DOHH2 (cell line): ENCODE measurements at regions not wholly inside any gene's neighbourhood (a gene's known extent, or its start where the extent isn't known, plus 50 kb on each side); places are given as distances from the start of the nearest gene placed in this dataset.

Source experiments
- H3F3A ChIP-seq: fragments of 200-600 bp; sonication (generic), shearing (Covaris generic); 2 replicates; pipeline ENCODE4 v1.6.0; 2016; ENCODE audit warnings: antibody characterized with exemption, mild to moderate bottlenecking; ENCODE audit not compliant: control insufficient read depth, insufficient read depth
- H3K27ac ChIP-seq: fragments of 200-600 bp; sonication (generic); 2 replicates; pipeline ENCODE4 v1.5.1; 2014; ENCODE audit warnings: low read depth, mild to moderate bottlenecking, low read length, moderate library complexity
- H3K27me3 ChIP-seq: fragments of 200-600 bp; sonication (generic); 2 replicates; pipeline ENCODE4 v1.6.1; 2014; ENCODE audit warnings: mild to moderate bottlenecking, low read length, mixed read lengths; ENCODE audit not compliant: control insufficient read depth
- H3K36me3 ChIP-seq: fragments of 200-600 bp; sonication (generic); 2 replicates; pipeline ENCODE4 v1.6.1; 2014; ENCODE audit warnings: mild to moderate bottlenecking, low read length, moderate library complexity, mixed read lengths; ENCODE audit not compliant: control insufficient read depth
- H3K4me1 ChIP-seq: fragments of 200-600 bp; sonication (generic); 2 replicates; pipeline ENCODE4 v1.6.1; 2014; ENCODE audit warnings: mild to moderate bottlenecking, low read length, mixed read lengths; ENCODE audit not compliant: control insufficient read depth
- H3K4me2 ChIP-seq: fragments of 200-600 bp; sonication (generic); 2 replicates; pipeline ENCODE4 v1.6.0; 2014; ENCODE audit warnings: mild to moderate bottlenecking, low read length, moderate library complexity
- H3K4me3 ChIP-seq: fragments of 200-600 bp; sonication (generic); 2 replicates; pipeline ENCODE4 v1.5.1; 2014; ENCODE audit warnings: mild to moderate bottlenecking, low read length, mixed read lengths
- H3K79me2 ChIP-seq: fragments of 200-600 bp; sonication (generic); 2 replicates; pipeline ENCODE4 v1.6.1; 2014; ENCODE audit warnings: mild to moderate bottlenecking, low read length, mixed read lengths; ENCODE audit not compliant: control insufficient read depth
- H3K9me2 ChIP-seq: fragments of 200-600 bp; sonication (generic); replicated peaks from 2 replicates; pipeline ENCODE4 v1.6.1; 2014; ENCODE audit warnings: mild to moderate bottlenecking, low read length, mixed read lengths; ENCODE audit not compliant: control insufficient read depth
- H3K9me3 ChIP-seq: fragments of 200-600 bp; sonication (generic); 2 replicates; pipeline ENCODE4 v1.6.1; 2014; ENCODE audit warnings: antibody characterized with exemption, low read length, mixed read lengths; ENCODE audit not compliant: control insufficient read depth, insufficient read depth
- H4K20me1 ChIP-seq: fragments of 200-600 bp; sonication (generic); 2 replicates; pipeline ENCODE4 v1.6.0; 2014; ENCODE audit warnings: low read depth, mild to moderate bottlenecking, antibody characterized with exemption, low read length, moderate library complexity; ENCODE audit not compliant: control insufficient read depth, insufficient read depth
- CTCF ChIP-seq: fragments of 200-600 bp; sonication (generic); IDR thresholded peaks from one replicate; pipeline ENCODE4 v1.5.1; 2014; ENCODE audit warnings: antibody characterized with exemption, mild to moderate bottlenecking, low read depth, low read length; ENCODE audit not compliant: poor library complexity, severe bottlenecking
- EZH2phosphoT487 ChIP-seq: fragments of 200-600 bp; sonication (generic); IDR thresholded peaks from 2 replicates; pipeline ENCODE4 v1.6.1; 2017; ENCODE audit warnings: borderline replicate concordance, mild to moderate bottlenecking, antibody characterized with exemption, low read length, moderate library complexity, mixed read lengths

GRCh38 chr15:85311647-85312046 lies 68.8 kb upstream of the AKAP13 start:
- Histone ChIP-seq H3F3A (no peaks in the 10 kb centered on the region), H3K4me2 (no peak overlapping the region), H4K20me1 (no peaks in the 10 kb centered on the region), H3K36me3 (no peaks in the 10 kb centered on the region), H3K4me3 (no peak overlapping the region), H3K4me1 (peaks cover 23% of the 10 kb centered on the region), H3K27ac (no peak overlapping the region), H3K79me2 (no peaks in the 10 kb centered on the region), H3K27me3 (no peaks in the 10 kb centered on the region), H3K9me3 (no peaks in the 10 kb centered on the region), H3K9me2 (no peaks in the 10 kb centered on the region)
- TF ChIP-seq CTCF (no peak), EZH2phosphoT487 (no peak)

GRCh38 chr15:85312486-85312885 lies 67.9 kb upstream of the AKAP13 start:
- Histone ChIP-seq H4K20me1 (no peaks in the 10 kb centered on the region), H3K79me2 (no peaks in the 10 kb centered on the region), H3K9me3 (no peaks in the 10 kb centered on the region), H3F3A (no peaks in the 10 kb centered on the region), H3K36me3 (no peaks in the 10 kb centered on the region), H3K9me2 (no peaks in the 10 kb centered on the region), H3K27ac (no peak overlapping the region), H3K4me2 (peak overlapping the region; percentile 2), H3K4me3 (no peak overlapping the region), H3K27me3 (no peaks in the 10 kb centered on the region), H3K4me1 (peaks cover 22% of the 10 kb centered on the region)
- TF ChIP-seq EZH2phosphoT487 (no peak), CTCF (no peak)

- Histone ChIP-seq H3K4me3 (no peak overlapping the region), H3K9me2 (no peaks in the 10 kb centered on the region), H3K79me2 (no peaks in the 10 kb centered on the region), H4K20me1 (no peaks in the 10 kb centered on the region), H3K9me3 (no peaks in the 10 kb centered on the region), H3K27ac (no peak overlapping the region), H3K4me2 (peak overlapping the region; percentile 2), H3K27me3 (no peaks in the 10 kb centered on the region), H3K36me3 (no peaks in the 10 kb centered on the region), H3K4me1 (peaks cover 26% of the 10 kb centered on the region), H3F3A (no peaks in the 10 kb centered on the region)
- TF ChIP-seq EZH2phosphoT487: no peak
- TF ChIP-seq CTCF: no peak
These were observed 67.5 kb upstream of the AKAP13 start for GRCh38 chr15:85312929-85313331.

- Histone ChIP-seq H3K27ac (no peak overlapping the region), H3K36me3 (no peaks in the 10 kb centered on the region), H3K79me2 (no peaks in the 10 kb centered on the region), H4K20me1 (no peaks in the 10 kb centered on the region), H3K27me3 (no peaks in the 10 kb centered on the region), H3K9me2 (no peaks in the 10 kb centered on the region), H3K9me3 (no peaks in the 10 kb centered on the region), H3K4me2 (no peak overlapping the region), H3K4me3 (no peak overlapping the region), H3K4me1 (peaks cover 30% of the 10 kb centered on the region), H3F3A (no peaks in the 10 kb centered on the region)
- TF ChIP-seq CTCF (no peak), EZH2phosphoT487 (no peak)
These were observed 67.1 kb upstream of the AKAP13 start for GRCh38 chr15:85313339-85313738.
